SK-N-SH (cell line): ENCODE measurements at regions not wholly inside any gene's neighbourhood (a gene's known extent, or its start where the extent isn't known, plus 50 kb on each side); places are given as distances from the start of the nearest gene placed in this dataset.

ENCODE experiments used
- CTCF ChIA-PET: fragments of 300-600, 350-600 bp; formaldehyde crosslinking; extraction: SDS; loops from one replicate; lab custom pipeline; 2021; lab: Yijun Ruan, JAX
- POLR2A ChIA-PET: fragments of 350-600 bp; sonication (Branson Sonifier 250); formaldehyde crosslinking; extraction: SDS; loops from one replicate; lab custom pipeline; 2020; ENCODE audit warnings: antibody characterized with exemption, inconsistent platforms; lab: Yijun Ruan, JAX
- DNase-seq: peaks from one replicate; pipeline ENCODE4 v3.0.0; 2012
- H2AFZ ChIP-seq: fragments of 200-600 bp; sonication (generic); 2 replicates; pipeline ENCODE4 v1.8.1; 2016; ENCODE audit warnings: antibody characterized with exemption, mild to moderate bottlenecking, low read depth
- H3F3A ChIP-seq: fragments of 200-600 bp; sonication (generic); replicated peaks from 2 replicates; pipeline ENCODE3; 2016; ENCODE audit warnings: antibody characterized with exemption, mild to moderate bottlenecking; ENCODE audit not compliant: insufficient read depth
- H3K27ac ChIP-seq, 2 experiments: fragments of 200-500 bp in 1 of 2; fragments of 200-600 bp in 1 of 2; sonication (Bioruptor generic) in 1 of 2; sonication (generic), shearing (Covaris generic) in 1 of 2; 2 replicates each; pipeline versions ENCODE4 v1.5.1 to v1.6.1; 2014 to 2016; ENCODE audit warnings: low read depth in 2 of 2, inconsistent platforms in 1 of 2, low read length in 1 of 2, mild to moderate bottlenecking in 1 of 2, mixed read lengths in 1 of 2
- H3K27me3 ChIP-seq: fragments of 200-600 bp; sonication (generic), shearing (Covaris generic); 2 replicates; pipeline ENCODE4 v1.6.1; 2016; ENCODE audit warnings: mixed run types; ENCODE audit not compliant: insufficient read depth
- H3K36me3 ChIP-seq, 2 experiments: fragments of 200-500 bp in 1 of 2; fragments of 200-600 bp in 1 of 2; sonication (Bioruptor generic) in 1 of 2; sonication (generic) in 1 of 2; replicated peaks in 1 of 2; 2 replicates each; pipeline versions ENCODE3 to v1.5.1; 2014 to 2016; ENCODE audit warnings: low read length in 1 of 2, mild to moderate bottlenecking in 1 of 2; ENCODE audit not compliant: insufficient read depth in 2 of 2, control insufficient read depth in 1 of 2
- H3K4me1 ChIP-seq, 2 experiments: fragments of 200-500 bp in 1 of 2; fragments of 200-600 bp in 1 of 2; sonication (Bioruptor generic) in 1 of 2; sonication (generic), shearing (Covaris generic) in 1 of 2; 2 replicates each; pipeline versions ENCODE4 v1.5.1 to v1.6.1; 2014 to 2016; ENCODE audit warnings: low read depth in 1 of 2, low read length in 1 of 2, mixed run types in 1 of 2; ENCODE audit not compliant: insufficient read depth in 2 of 2, control insufficient read depth in 1 of 2
- H3K4me2 ChIP-seq: fragments of 200-600 bp; sonication (generic), shearing (Covaris generic); 2 replicates; pipeline ENCODE4 v1.6.1; 2017; ENCODE audit warnings: mixed run types
- H3K4me3 ChIP-seq, 2 experiments: fragments of 200-500 bp in 1 of 2; fragments of 200-600 bp in 1 of 2; sonication (Bioruptor generic) in 1 of 2; sonication (generic), shearing (Covaris generic) in 1 of 2; 2 replicates each; pipeline versions ENCODE4 v1.5.1 to v1.8.1; 2014 to 2016; ENCODE audit warnings: low read depth in 2 of 2, inconsistent platforms in 1 of 2, low read length in 1 of 2, mild to moderate bottlenecking in 1 of 2, mixed read lengths in 1 of 2, moderate library complexity in 1 of 2
- H3K79me2 ChIP-seq: fragments of 200-600 bp; sonication (generic); 2 replicates; pipeline ENCODE4 v1.8.1; 2017; ENCODE audit warnings: mild to moderate bottlenecking; ENCODE audit not compliant: insufficient read depth
- H3K9ac ChIP-seq: fragments of 200-600 bp; sonication (generic); 2 replicates; pipeline ENCODE4 v1.6.1; 2017; ENCODE audit warnings: mixed run types
- H3K9me2 ChIP-seq: fragments of 200-600 bp; sonication (generic); 2 replicates; pipeline ENCODE4 v1.6.1; 2017; ENCODE audit warnings: mixed run types
- H3K9me3 ChIP-seq: fragments of 200-600 bp; sonication (generic); 2 replicates; pipeline ENCODE4 v1.6.1; 2017; ENCODE audit warnings: mixed run types, mild to moderate bottlenecking, moderate library complexity
- H4K20me1 ChIP-seq: fragments of 200-600 bp; sonication (generic); 2 replicates; pipeline ENCODE4 v1.6.1; 2017; ENCODE audit warnings: mild to moderate bottlenecking, mixed run types; ENCODE audit not compliant: insufficient read depth
- CHD2 ChIP-seq: fragments of 150-350 bp; IDR thresholded peaks from 2 replicates; pipeline ENCODE4 v1.6.1; 2018; ENCODE audit warnings: low read length; ENCODE audit not compliant: partially characterized antibody
- EP300 ChIP-seq, 2 experiments: IDR thresholded peaks; 2 replicates each; pipeline versions ENCODE4 v1.4.0 to v1.6.1; 2012; ENCODE audit warnings: borderline replicate concordance in 1 of 2, low read depth in 1 of 2, low read length in 1 of 2
- IRF3 ChIP-seq: fragments of 150-350 bp; IDR thresholded peaks from 2 replicates; pipeline ENCODE4 v1.6.1; 2016; ENCODE audit warnings: mild to moderate bottlenecking, low read depth, low read length
- MAX ChIP-seq: IDR thresholded peaks from 2 replicates; pipeline ENCODE4 v1.4.0; 2012; ENCODE audit warnings: low read depth
- MXI1 ChIP-seq: IDR thresholded peaks from 2 replicates; pipeline ENCODE4 v1.6.1; 2012; ENCODE audit warnings: mild to moderate bottlenecking, low read depth, low read length, improper control_type of control experiment
- PBX3 ChIP-seq: IDR thresholded peaks from 2 replicates; pipeline ENCODE4; 2012
- RFX5 ChIP-seq: IDR thresholded peaks from 2 replicates; pipeline ENCODE4 v1.6.1; 2012; ENCODE audit warnings: mild to moderate bottlenecking, improper control_type of control experiment, low read length
- SIN3A ChIP-seq: IDR thresholded peaks from 2 replicates; pipeline ENCODE4 v1.6.1; 2012; ENCODE audit warnings: low read depth, mild to moderate bottlenecking, low read length, moderate library complexity, borderline replicate concordance
- SMC3 ChIP-seq: IDR thresholded peaks from 2 replicates; pipeline ENCODE4 v1.6.1; 2012; ENCODE audit warnings: low read depth, low read length, improper control_type of control experiment
- TCF12 ChIP-seq: IDR thresholded peaks from 2 replicates; pipeline ENCODE4 v1.4.0; 2012
- TEAD4 ChIP-seq: IDR thresholded peaks from 2 replicates; pipeline ENCODE4 v1.4.0; 2012; ENCODE audit warnings: mild to moderate bottlenecking, borderline replicate concordance; ENCODE audit not compliant: insufficient read depth
- USF1 ChIP-seq: IDR thresholded peaks from 2 replicates; pipeline ENCODE4 v1.4.0; 2012; ENCODE audit warnings: low read depth, borderline replicate concordance
- ZBTB33 ChIP-seq: IDR thresholded peaks from 2 replicates; pipeline ENCODE4 v1.4.0; 2012; ENCODE audit warnings: low read depth, borderline replicate concordance
- WGBS: methylation state at CpG from one replicate; pipeline ENCODE4 v1.1.6; 2017; ENCODE audit warnings: low lambda C conversion rate; 5-methylcytosine and 5-hydroxymethylcytosine counted together

GRCh38 chr7:10343108-10343507 lies 630.6 kb upstream of the PHF14 start (continued):
- no peak for TF ChIP-seq MXI1
- no peak for TF ChIP-seq TCF12
- no peak for TF ChIP-seq PBX3
- TF ChIP-seq CHD2, result no peak

- Histone ChIP-seq H3K27ac (no peak overlapping the region), H3F3A (no peaks in the 10 kb centered on the region), H4K20me1 (no peaks in the 10 kb centered on the region), H3K9me2 (no peaks in the 10 kb centered on the region), H2AFZ (no peak overlapping the region), H3K36me3 (no peaks in the 10 kb centered on the region), H3K4me3 (no peak overlapping the region), H3K9ac (no peak overlapping the region), H3K4me2 (no peak overlapping the region), H3K9me3 (peaks cover 8% of the 10 kb centered on the region; the same call in 1 of the 2 replicates), H3K79me2 (no peaks in the 10 kb centered on the region), H3K4me1 (no peaks in the 10 kb centered on the region), H3K27me3 (no peaks in the 10 kb centered on the region)
- ChIA-PET POLR2A (no interaction called here), CTCF (no interaction called here)
- TF ChIP-seq RFX5 (no peak), SIN3A (no peak), EP300 (IDR thresholded peaks at IDR 0.05; ENCODE audit: borderline replicate concordance in 1 of 2, low read depth in 1 of 2, low read length in 1 of 2) (no peak), ZBTB33 (no peak), PBX3 (no peak)
- DNase-seq, result no peak
- WGBS, result 9% methylated on average over 1 of the region's 1 CpG
These were observed 627.6 kb upstream of the PHF14 start for GRCh38 chr7:10346032-10346431.

- Histone ChIP-seq H3K27ac (no peak overlapping the region), H3K27me3 (no peaks in the 10 kb centered on the region), H3K4me3 (no peak overlapping the region), H3K9me2 (no peaks in the 10 kb centered on the region), H3K79me2 (no peaks in the 10 kb centered on the region), H3K36me3 (no peaks in the 10 kb centered on the region), H3K4me1 (no peaks in the 10 kb centered on the region), H2AFZ (no peak overlapping the region), H3K9me3 (peaks cover 13% of the 10 kb centered on the region; the same call in 1 of the 2 replicates), H4K20me1 (no peaks in the 10 kb centered on the region), H3F3A (no peaks in the 10 kb centered on the region), H3K4me2 (no peak overlapping the region), H3K9ac (no peak overlapping the region)
- WGBS, result 6% methylated on average over 2 of the region's 2 CpGs
- TF ChIP-seq SMC3 (no peak), TEAD4 (no peak), MAX (no peak), IRF3 (no peak), USF1 (no peak), PBX3 (no peak)
- CTCF ChIA-PET, result interaction anchor here (1.3 kb wide), 1 partner anchor 46 kb away, joined by 3 read pairs; no protein-coding TSS in a partner anchor
- POLR2A ChIA-PET, result no interaction called here
- DNase-seq, result no peak
These were observed 617.9 kb upstream of the PHF14 start for GRCh38 chr7:10355816-10356215.
